Fibroblast of pulmonary artery (primary cell): ENCODE measurements at regions not wholly inside any gene's neighbourhood (a gene's known extent, or its start where the extent isn't known, plus 50 kb on each side); places are given as distances from the start of the nearest gene placed in this dataset.

ENCODE experiments used
- DNase-seq: peaks from one replicate; pipeline ENCODE4 v3.0.0-alpha.2; 2010; ENCODE audit warnings: low read depth
- H3K4me3 ChIP-seq: replicated peaks from 2 replicates; pipeline ENCODE4 v1.5.1; 2011; ENCODE audit warnings: low read depth, mild to moderate bottlenecking, control low read depth, low read length, moderate library complexity
- TF ChIP-seq, protein P1 (sequence below): IDR thresholded peaks from 2 replicates; pipeline ENCODE4 v1.5.1; 2011; ENCODE audit warnings: mild to moderate bottlenecking, control low read depth, low read length, inconsistent platforms; ENCODE audit errors: missing control alignments

DNA sequence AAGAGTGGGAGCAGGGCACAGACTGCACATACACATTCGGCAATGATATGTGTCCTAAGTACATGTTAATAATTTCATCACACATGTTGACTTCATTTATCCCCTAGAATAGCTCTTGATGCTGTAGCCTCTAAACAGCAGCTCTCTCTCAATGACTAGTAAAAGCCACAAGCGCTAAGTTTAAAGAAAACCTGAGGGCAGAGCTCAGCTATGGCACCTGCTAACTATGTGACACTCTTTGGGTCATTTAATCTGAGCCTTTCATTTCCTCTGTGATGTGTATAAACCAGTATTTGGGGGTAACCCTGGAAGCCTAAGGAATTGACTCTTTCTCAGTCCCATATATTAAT, 140.6 kb upstream of the MOCS2 start:
- H3K4me3 ChIP-seq, result no peak overlapping the region
- TF ChIP-seq, protein P1, sequence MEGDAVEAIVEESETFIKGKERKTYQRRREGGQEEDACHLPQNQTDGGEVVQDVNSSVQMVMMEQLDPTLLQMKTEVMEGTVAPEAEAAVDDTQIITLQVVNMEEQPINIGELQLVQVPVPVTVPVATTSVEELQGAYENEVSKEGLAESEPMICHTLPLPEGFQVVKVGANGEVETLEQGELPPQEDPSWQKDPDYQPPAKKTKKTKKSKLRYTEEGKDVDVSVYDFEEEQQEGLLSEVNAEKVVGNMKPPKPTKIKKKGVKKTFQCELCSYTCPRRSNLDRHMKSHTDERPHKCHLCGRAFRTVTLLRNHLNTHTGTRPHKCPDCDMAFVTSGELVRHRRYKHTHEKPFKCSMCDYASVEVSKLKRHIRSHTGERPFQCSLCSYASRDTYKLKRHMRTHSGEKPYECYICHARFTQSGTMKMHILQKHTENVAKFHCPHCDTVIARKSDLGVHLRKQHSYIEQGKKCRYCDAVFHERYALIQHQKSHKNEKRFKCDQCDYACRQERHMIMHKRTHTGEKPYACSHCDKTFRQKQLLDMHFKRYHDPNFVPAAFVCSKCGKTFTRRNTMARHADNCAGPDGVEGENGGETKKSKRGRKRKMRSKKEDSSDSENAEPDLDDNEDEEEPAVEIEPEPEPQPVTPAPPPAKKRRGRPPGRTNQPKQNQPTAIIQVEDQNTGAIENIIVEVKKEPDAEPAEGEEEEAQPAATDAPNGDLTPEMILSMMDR, result no peak
- DNase-seq, result no peak

- peak; percentile 45 for DNase-seq
- H3K4me3 ChIP-seq, result no peak overlapping the region
- TF ChIP-seq, protein P1, result no peak
These were observed 143.9 kb upstream of the MOCS2 start for GRCh38 chr5:53253421-53253871.

- no peak overlapping the region for H3K4me3 ChIP-seq
- peak; percentile 77 for DNase-seq
- TF ChIP-seq, protein P1, result no peak
These were observed 147.2 kb upstream of the MOCS2 start for GRCh38 chr5:53256746-53257145.

GRCh38 chr5:53257806-53258373, 148.3 kb upstream of the MOCS2 start:
- TF ChIP-seq, protein P1, result no peak
- no peak overlapping the region for H3K4me3 ChIP-seq
- no peak for DNase-seq

DNA sequence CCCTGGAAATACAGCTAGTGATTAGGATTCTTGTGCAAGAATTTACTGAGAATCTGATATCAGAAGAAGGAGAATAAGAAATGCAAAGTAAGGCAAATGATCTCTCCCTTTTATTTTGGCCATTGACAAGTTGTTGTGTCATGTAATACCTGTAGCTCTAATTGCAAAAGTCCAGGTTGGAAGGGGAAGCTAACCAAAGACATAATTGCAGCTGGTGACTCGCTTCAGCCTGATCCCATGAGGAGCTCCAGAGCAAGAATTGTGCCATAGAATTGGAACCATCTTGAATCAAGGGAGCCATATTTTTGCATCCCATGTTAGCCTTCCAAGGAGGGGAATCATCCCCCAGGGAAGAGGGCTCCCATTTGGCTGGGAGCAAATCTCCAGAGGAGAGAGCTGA, 149.6 kb upstream of the MOCS2 start:
- no peak overlapping the region for H3K4me3 ChIP-seq
- DNase-seq, result no peak
- TF ChIP-seq, protein P1, result no peak

DNA sequence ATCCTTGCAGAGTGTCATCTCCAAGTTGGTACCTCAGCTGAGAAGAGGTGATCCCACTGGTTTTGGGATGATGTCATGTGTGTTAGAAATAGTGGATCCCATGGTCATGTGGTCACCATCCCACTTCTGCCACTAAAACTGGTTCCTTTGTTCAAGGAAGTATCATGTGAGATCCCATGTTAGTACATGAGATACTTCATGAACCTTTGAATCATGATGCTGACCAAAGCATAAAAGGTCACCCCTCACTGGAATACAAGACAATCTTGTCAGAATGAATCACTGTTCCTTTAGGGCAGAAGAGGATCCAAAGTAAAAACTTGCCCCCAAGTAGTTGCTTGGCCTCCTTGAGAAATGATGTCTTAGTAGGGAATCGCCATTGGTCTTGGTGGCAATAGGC, 150.9 kb upstream of the MOCS2 start:
- no peak overlapping the region for H3K4me3 ChIP-seq
- TF ChIP-seq, protein P1, result no peak
- no peak for DNase-seq

DNA sequence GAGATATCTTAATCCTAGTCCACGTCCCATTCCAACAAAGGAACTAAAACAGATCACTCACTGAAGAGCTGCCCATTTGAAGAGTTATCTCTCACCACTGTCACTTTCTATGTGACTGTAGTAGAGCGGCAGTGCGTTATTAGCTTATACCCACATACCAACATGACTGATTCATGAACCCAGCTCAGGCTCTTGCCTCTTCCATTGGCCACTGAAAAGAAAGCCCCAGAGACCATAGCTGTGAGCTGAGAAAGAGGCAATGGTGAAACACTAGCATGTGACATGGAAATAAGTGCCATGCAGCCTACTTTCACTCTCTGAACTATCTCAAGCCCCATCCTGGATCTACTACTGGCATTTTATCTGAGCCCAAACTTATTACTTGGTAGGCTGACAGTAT, 151.7 kb upstream of the MOCS2 start:
- no peak for DNase-seq
- no peak overlapping the region for H3K4me3 ChIP-seq
- TF ChIP-seq, protein P1, result no peak
